Activated CD4-positive, alpha-beta T cell treated with anti-CD3 and anti-CD28 coated beads, Interleukin-2, amount 50 U/mL, for 48 hours (primary cell): ENCODE measurements at regions not wholly inside any gene's neighbourhood (a gene's known extent, or its start where the extent isn't known, plus 50 kb on each side); places are given as distances from the start of the nearest gene placed in this dataset.

Experiments used
- DNase-seq, 2 experiments: peaks; one replicate each; pipeline ENCODE4 v3.0.0-alpha.2; 2020

DNA sequence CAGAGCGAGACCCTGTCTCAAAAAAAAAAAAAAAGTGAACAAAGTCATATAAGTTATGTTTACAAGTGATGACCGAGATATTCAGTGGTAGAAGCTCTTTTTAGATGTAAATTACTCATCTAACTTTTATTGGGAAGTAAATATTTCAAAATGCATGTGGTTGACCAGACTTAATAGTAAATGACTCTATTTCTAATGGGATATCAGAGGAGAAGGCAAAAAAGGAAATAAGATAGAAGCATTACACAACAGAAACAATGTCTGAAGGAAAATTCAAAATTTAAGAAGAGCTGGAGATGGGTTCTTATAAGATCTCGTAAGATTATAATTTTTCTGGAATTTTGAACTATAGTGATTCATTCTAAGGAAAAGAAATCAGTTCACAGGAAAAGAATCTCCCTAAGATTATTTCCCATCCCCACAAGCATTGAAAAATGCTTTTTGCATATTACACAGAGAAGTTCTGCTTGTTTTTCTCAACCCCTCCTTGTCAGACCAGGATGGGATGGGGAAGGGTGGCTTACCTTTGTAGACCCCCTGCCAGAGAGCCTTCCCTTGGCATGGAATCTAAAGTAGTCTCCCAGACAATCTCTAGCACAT, 63.1 kb upstream of the STK38L start:
- DNase-seq: no peak

- no peak for DNase-seq
These were observed 60.7 kb upstream of the STK38L start for GRCh38 chr12:27183342-27183741.

GRCh38 chr12:27185234-27186021, 58.7 kb upstream of the STK38L start:
- DNase-seq: peak; percentile 39 to 43

- DNase-seq: no peak
These were observed 57.9 kb upstream of the STK38L start for GRCh38 chr12:27186022-27186839.

GRCh38 chr12:27187697-27188096, 56.4 kb upstream of the STK38L start:
- DNase-seq: no peak

DNA sequence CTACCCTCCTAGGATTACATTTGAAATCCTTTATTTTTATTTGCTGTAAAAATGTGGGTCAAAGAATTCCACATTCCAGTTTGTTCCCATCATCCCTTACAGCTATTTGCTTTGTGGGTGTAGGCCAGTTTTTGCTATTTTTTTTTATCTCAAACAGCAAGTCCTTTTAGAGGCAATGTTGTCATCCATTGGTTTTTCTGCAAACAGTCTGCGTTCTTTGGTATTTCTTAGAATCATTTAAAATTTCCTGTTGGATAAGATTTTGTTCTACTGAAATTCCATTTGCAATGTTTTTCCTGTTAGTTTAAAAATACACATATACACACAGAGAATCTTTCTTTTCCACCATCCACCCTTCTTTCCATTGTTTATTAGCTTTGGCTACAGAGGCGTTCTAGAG, 53.3 kb upstream of the STK38L start:
- DNase-seq: no peak

GRCh38 chr12:27191531-27191930, 52.6 kb upstream of the STK38L start:
- DNase-seq: no peak

DNA sequence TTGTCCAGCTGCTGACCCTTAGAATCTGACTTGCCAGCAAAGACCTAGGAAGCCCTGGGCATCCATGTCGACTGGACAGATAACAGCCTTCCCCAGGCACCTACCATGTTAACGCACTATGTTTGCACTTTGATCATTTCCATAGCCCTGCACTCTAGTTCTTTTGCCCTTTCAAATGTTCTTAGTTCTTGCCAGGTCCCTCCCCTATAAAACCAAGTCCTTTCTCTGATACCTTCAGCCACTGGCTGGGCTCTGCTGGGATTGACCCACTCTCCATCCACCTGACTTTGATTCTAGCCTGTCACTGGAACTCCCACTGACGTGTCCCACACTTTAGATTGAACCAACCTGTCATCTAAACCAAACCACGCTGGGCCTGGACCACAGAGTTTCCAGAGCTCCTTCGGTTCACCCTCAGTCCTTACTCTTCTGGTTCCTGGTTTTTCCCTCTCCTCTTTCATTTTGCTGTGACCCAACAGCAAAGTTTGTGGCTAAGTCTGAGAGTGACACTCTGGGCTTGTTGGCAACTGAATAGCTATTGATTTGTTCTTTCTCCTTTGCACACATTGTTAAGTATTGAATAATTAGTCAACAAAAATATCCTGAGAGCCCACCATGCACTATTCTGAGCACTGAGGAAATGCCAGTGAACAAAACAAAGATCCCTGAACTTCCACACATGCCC, 51.8 kb upstream of the STK38L start:
- no peak for DNase-seq

DNA sequence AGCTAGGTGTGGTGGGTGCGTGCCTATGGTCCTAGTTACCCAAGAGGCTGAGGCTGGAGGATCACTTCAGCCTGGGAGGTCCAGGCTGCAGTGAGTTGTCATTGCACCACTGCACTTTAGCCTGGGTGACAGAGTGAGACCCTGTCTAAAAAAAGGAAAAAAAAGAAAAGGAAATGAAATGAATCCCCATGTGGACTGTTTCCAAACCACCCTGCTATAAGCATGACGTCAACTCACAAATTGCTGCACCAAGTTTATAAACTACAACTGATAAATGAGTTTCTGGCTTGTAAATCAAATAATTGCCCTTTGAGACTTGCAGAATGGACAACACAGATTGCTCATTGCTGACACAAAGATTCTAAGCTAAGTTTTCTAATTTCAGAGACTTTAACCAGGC, 51.0 kb upstream of the STK38L start:
- no peak for DNase-seq

- no peak for DNase-seq
These were observed 50.1 kb upstream of the STK38L start for GRCh38 chr12:27193854-27194544.
